GM21515 (cell line): ENCODE measurements at regions not wholly inside any gene's neighbourhood (a gene's known extent, or its start where the extent isn't known, plus 50 kb on each side); places are given as distances from the start of the nearest gene placed in this dataset.

ENCODE experiments used
- ATAC-seq: cut with Tn5 transposase; IDR thresholded peaks from one replicate; pipeline ENCODE4 v1.9.1; 2021; ENCODE audit not compliant: unreplicated experiment

GRCh38 chr14:82113007-82113406 is 579.4 kb upstream of the SEL1L start:
- no peak for ATAC-seq

DNA sequence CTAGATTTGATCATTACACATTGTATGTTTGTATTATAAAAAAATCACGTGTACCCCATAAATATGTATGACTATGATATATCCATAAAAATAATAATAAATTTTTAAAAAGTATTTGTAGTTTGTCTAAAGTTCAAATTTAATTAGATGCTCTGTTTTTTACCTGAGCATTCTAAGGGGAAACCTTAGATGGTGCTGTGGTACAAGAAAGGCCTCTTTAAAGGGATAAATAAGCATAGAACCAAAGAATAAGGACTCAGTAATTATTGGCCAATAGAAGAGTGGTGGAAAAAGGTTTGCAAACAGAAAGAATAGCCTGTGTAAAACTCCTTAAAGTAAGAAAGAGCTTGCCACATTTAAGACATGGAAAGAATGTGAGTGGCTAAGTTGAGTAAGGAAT is 580.1 kb upstream of the SEL1L start:
- no peak for ATAC-seq

DNA sequence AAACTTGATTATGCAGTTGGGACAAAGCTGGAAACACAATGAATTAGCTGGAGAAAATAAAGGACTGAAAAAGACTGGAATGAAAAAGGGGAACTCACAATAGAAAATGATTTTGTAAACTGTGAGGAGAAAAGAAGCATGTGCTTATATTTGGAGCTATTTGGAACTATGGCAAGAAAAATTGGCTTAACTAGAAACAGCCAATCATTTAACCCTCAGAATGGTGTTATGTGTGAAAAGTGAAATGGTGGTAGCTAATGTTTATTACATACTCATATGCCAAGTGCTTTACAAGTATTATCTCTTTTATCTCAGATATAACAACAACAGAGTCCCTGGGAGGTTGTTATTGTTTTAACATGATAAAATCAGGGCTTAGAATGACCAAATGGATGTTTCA is 583.1 kb upstream of the SEL1L start:
- no peak for ATAC-seq

- ATAC-seq, result no peak
These were observed 589.0 kb upstream of the SEL1L start for GRCh38 chr14:82122655-82123054.

- ATAC-seq, result no peak
These were observed 590.9 kb upstream of the SEL1L start for GRCh38 chr14:82124511-82124910.

- no peak for ATAC-seq
These were observed 592.4 kb upstream of the SEL1L start for GRCh38 chr14:82126006-82126405.

DNA sequence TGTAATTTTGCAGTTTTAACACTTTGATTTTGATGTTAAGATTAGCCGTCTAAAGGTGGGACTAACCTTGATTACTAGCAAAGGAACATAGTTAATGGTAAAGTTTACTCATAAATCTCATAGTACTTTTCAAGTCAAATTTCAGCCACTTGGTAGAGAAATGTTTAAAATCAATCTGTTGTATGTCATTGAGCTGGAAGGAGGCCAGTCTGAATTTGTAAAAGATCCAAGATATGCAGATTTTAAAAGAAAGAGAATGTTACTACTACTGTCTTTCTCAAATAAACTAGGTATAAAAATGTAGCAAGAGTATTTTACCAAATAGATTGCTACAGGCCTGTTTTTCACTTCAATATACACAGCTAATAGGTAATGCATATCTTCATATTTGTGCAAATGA is 600.8 kb upstream of the SEL1L start:
- no peak for ATAC-seq

DNA sequence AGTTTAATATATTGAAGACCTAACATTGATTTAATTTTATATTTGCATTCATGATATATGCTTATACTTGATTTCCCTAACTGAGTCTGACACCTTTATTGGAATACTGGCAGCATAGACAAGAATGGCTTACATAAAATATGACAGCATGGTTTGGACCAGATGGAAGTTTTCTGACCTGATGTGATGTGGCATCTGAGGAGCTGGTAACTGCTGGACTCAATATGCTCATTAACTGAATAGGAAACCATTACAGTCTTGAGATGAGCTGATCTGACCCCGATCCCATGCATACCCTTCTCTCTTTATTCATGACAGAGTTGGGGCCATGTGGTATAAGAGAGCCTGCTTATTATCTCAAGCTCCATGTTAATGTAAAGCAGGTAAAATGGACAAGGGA is 604.8 kb upstream of the SEL1L start:
- no peak for ATAC-seq

DNA sequence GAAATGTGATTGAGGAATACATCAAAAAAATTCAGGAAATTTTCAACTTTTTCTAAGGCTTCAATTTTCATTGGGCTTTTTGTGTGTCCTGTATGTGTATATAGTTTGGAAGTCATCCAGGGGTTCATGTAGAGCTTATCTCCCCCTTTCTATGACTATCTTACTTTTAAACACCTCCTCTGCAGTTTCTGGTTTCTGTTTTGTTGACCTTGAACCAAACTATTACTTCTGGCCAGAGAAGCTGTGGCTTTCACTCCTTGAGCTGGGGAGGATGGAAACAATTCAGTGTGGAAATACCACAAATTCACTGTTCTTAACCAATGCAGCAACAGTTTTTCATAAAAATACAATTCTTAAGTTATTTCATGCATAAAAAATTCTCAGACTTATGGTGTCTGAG is 613.2 kb upstream of the SEL1L start:
- ATAC-seq, result no peak

- no peak for ATAC-seq
These were observed 620.0 kb upstream of the SEL1L start for GRCh38 chr14:82153689-82154088.

GRCh38 chr14:82159624-82160023 is 626.0 kb upstream of the SEL1L start:
- no peak for ATAC-seq

DNA sequence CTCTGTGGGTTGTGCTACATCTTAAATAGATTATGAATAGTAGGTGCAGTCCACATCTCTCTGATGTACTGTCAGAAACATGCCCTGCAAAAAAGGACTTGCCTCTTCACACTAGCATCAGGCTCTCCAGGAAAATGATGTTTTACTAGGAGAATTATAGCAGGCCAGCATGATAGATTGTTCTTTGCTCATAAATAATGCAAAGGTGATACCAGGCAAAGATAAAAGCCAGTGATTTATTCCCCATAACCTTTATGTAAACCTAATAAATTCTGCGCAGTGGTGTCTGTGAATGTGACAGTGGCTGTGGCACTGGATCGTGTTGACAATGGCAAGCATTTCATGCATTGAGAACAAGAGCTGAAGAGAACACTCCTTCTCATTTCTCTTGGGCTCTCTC is 646.5 kb upstream of the SEL1L start:
- no peak for ATAC-seq

- no peak for ATAC-seq
These were observed 649.0 kb upstream of the SEL1L start for GRCh38 chr14:82182646-82183045.

GRCh38 chr14:82190742-82191141 is 657.1 kb upstream of the SEL1L start:
- no peak for ATAC-seq

DNA sequence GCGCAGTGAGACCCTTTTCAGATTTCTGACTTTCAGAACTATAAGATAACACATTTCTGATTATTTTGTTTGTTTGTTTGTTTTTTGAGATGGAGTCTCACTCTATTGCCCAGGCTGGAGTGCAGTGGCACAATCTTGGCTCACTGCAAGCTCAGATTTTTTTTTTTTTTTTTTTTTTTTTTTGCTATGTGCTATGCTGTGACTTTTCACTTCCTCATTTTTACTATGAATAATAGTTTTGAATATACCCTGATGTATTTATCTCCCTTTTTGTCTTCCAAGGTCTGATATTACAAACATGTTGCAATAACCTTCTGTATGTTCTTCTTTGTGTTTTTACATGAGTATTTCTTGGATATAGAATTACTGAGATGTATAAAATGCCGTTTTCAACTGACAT is 658.7 kb upstream of the SEL1L start:
- ATAC-seq, result no peak

DNA sequence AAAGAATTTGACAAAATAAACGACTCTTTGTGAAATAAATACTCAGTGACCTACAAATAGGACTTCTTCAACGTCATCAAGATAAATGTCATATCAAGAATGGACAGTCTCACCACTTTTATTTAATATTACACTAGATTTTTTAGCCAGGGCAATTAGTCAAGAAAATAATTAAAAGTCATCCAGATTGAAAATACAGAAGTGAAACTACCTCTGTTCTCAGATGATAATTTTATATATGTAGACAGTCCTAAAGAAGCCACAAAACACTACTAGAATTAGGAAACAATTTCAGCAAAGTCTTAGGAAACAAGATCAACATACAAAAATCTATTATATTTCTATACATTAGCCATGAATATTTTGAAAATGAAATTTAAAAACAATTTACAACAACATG is 689.6 kb upstream of the SEL1L start:
- ATAC-seq, result no peak

DNA sequence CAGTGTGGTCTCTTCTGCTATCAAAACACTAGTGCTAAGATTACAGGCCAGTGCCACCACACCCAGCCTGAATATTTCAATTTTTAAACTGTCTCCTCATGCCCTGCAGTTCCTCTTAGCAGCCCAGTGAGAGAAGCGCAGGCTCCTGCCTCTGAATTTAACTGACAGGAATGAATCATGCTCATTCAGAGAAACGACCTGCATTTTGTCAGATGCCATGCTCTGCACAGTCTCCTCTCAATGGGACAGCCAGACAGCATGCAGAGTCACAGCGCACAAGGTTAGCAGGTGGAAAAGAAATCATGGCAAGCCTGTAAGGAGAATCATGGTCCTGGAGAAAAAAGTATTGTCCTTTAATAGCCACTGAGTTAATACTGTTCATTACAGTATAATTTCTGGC is 691.0 kb upstream of the SEL1L start:
- ATAC-seq, result no peak

- no peak for ATAC-seq
These were observed 697.1 kb upstream of the SEL1L start for GRCh38 chr14:82230748-82231147.

DNA sequence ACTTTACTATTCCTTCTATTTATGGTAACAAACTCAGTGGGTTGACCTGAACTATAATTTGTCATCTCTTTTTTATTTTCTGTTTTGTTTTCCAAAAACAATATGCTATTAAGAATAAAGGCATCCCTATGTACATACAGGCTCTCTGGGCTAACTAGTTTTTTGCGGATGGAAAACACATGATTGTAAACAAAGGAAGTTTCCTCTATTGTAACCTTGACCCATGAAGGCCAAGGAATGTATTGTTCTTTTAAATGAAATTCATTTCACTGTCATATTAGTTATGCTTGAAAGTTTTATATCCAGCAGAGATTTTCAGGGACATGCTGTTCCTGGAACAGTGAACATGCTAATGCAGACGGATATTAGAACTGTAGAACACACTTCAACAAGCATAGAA is 705.0 kb upstream of the SEL1L start:
- no peak for ATAC-seq

GRCh38 chr14:82239223-82239622 is 705.6 kb upstream of the SEL1L start:
- ATAC-seq, result no peak

DNA sequence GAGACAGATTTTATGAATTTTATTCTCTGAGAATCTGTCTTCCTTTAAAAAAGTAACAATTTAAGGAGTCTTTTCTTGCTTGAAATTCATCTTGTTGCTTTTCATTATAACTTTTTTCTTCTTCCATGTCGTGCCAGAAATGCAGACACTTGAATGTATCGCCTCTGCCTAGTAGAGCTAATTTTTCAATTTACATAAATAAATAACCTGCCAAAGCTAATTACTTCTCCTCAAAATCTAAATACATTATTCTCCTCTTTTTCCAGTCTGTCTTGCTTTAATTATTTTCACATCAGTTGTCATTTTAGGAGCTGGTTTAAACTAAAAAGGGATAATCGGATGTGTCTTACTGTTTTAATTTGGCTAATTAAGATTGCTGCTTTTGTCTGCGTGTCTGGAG is 711.1 kb upstream of the SEL1L start:
- no peak for ATAC-seq

- ATAC-seq, result no peak
These were observed 717.8 kb upstream of the SEL1L start for GRCh38 chr14:82251494-82251893.

- ATAC-seq, result no peak
These were observed 736.6 kb upstream of the SEL1L start for GRCh38 chr14:82270286-82270685.

DNA sequence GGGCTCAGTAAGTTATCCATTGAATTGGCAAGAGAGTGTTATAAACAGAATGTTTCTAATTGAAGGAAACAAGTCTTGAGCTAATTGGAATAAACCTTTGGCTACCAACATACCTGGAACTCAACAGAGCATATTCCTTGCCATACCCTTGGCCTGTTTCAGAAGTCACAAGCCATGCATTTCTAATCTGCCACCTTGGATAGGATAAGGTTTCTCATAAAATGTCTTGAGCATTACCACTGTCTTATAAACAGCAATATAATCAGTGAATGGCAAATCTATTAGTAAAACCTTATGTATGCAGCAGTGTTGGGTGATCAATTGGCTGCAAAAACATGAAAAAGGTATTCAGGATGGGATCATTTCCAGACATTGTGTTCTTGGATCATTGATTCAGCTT is 765.2 kb upstream of the SEL1L start:
- ATAC-seq, result no peak
